ENCODE measurements at regions not wholly inside any gene's neighbourhood (a gene's known extent, or its start where the extent isn't known, plus 50 kb on each side); places are given as distances from the start of the nearest gene placed in this dataset.
"Not testable (repeated sequence)": the region's sequence is repeated elsewhere in the genome, so short reads cannot be mapped to it uniquely, and the experiment has no call there.

DNA sequence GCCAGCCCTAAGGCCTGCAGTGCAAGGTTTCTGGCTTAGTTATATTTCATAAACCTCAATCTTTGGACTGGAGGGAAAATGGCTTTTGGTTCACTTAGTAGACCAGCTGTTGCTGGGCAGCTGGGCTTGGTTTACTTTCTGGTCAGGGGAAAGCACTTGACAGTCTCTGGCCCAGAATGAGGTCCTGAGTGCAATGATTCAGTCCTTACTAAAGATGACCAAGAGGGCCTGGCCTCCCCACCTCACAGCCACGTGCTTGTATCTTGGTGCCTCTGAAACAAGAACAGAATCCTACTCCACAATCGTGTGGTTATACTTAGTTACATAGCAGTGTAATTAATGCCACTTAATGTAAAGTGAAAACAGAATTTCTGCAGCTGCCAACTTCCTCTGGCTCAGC, 325.5 kb upstream of the MEIS1 start:
- TF ChIP-seq, protein P1, sequence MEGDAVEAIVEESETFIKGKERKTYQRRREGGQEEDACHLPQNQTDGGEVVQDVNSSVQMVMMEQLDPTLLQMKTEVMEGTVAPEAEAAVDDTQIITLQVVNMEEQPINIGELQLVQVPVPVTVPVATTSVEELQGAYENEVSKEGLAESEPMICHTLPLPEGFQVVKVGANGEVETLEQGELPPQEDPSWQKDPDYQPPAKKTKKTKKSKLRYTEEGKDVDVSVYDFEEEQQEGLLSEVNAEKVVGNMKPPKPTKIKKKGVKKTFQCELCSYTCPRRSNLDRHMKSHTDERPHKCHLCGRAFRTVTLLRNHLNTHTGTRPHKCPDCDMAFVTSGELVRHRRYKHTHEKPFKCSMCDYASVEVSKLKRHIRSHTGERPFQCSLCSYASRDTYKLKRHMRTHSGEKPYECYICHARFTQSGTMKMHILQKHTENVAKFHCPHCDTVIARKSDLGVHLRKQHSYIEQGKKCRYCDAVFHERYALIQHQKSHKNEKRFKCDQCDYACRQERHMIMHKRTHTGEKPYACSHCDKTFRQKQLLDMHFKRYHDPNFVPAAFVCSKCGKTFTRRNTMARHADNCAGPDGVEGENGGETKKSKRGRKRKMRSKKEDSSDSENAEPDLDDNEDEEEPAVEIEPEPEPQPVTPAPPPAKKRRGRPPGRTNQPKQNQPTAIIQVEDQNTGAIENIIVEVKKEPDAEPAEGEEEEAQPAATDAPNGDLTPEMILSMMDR (IDR thresholded peaks at IDR 0.05; ENCODE audit: low read depth, low read length, missing control alignments): no peak
- no peak overlapping the region for H3K4me3 ChIP-seq (replicated peaks; ENCODE audit: low read depth, low read length)
- DNase-seq (ENCODE audit: extremely low read depth, low read depth): no peak

DNA sequence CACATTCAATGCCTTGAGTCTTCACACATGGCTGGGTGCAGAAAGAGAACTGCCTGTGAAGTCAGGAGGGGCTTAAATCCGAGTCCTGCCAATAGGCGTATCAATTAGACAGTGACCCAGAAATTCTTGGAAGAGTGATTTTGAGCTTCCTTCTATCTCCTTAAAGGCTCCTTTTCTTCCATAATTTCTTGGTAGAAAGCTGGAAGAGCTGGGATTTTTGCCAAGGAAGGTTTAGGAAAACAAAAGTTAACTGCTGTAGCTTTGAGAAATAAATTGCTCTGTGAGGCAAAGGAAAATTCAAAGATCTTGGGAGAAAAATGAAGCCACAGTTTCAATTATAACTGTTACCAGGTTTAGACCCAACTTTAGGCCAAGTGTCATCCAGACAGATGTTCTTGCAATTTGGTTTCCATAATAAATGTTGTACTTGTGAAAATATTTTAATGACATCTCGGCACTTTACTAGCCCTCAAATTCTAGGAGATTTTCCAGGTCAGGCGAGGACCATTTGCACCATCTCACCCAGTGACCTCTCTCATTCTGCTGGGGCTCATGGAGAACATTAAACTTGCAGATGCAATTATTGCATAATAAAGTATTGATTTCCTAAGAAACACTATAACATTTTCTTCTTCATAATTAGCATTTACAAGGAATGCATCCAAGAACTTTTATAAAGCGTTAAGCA, 329.7 kb upstream of the MEIS1 start:
- TF ChIP-seq, protein P1 (IDR thresholded peaks at IDR 0.05; ENCODE audit: low read depth, low read length, missing control alignments): no peak
- DNase-seq (ENCODE audit: extremely low read depth, low read depth): no peak
- no peak overlapping the region for H3K4me3 ChIP-seq (replicated peaks; ENCODE audit: low read depth, low read length)

DNA sequence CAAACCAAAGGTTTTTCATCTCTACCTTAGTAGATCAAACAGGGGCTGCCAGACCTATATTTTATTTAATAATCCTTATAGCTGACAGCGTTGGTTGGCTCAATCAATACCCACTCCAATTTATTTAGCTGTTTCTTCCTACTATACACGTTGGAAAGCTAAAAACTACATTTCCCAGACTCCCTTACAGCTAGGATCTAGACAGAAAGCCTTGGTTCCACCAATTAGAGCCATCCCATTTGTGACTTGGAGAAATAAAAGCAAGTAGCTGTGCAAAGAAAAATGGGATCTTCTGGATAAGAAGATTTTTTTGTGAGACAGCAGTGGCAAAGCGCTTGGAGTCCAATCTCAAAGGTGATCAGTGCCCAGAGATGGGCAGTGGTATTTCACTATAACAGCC, 331.3 kb upstream of the MEIS1 start:
- no peak overlapping the region for H3K4me3 ChIP-seq (replicated peaks; ENCODE audit: low read depth, low read length)
- DNase-seq (ENCODE audit: extremely low read depth, low read depth): no peak
- TF ChIP-seq, protein P1 (IDR thresholded peaks at IDR 0.05; ENCODE audit: low read depth, low read length, missing control alignments): no peak

DNA sequence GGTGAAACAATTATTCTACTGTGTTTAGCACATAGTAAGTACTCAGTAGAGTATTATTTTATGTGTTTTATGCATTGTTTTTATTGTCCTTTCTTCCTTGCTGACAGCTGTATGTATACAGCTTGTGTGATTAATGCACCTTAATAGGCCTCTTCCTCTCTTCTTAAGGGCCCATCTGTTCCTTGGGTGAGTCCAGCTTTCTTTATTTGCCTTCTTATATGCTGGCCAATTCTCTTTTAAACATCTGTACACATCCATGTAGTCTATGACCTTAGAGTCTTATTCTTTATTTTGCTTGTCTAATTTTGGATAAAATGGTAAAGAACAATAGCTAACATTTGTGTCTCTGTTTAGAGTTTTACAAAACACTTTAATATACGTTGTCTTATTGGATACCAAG, 333.7 kb upstream of the MEIS1 start:
- no peak overlapping the region for H3K4me3 ChIP-seq (replicated peaks; ENCODE audit: low read depth, low read length)
- no peak for DNase-seq (ENCODE audit: extremely low read depth, low read depth)
- TF ChIP-seq, protein P1 (IDR thresholded peaks at IDR 0.05; ENCODE audit: low read depth, low read length, missing control alignments): no peak

DNA sequence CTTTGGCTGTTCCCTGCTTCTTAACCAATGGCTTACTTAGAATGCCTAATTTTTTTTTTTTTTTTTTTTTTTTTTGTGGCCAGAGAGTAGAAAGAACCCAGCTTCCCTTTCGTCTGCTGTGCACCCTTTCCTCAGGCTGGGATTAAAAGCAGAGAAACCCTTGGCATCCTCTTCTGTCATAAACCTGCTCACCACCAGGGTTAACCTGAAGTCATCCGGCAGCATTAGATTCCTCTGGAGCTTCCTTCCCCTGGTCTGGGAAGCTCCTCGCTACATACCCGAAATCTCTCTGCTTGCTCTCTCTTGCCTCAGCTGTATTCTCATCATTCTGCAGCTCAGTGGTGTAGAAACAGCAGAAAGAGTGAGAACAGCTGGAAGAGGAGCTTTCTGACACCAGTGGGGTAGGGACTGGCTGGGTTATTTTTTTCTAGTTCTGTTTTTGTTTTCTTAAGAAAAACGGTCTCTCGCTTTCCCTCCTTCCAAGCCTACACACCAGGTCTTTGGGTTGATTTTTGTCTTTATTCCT, 339.0 kb upstream of the MEIS1 start:
- H3K4me3 ChIP-seq (replicated peaks; ENCODE audit: low read depth, low read length): no peak overlapping the region
- TF ChIP-seq, protein P1 (IDR thresholded peaks at IDR 0.05; ENCODE audit: low read depth, low read length, missing control alignments): no peak
- no peak for DNase-seq (ENCODE audit: extremely low read depth, low read depth)

DNA sequence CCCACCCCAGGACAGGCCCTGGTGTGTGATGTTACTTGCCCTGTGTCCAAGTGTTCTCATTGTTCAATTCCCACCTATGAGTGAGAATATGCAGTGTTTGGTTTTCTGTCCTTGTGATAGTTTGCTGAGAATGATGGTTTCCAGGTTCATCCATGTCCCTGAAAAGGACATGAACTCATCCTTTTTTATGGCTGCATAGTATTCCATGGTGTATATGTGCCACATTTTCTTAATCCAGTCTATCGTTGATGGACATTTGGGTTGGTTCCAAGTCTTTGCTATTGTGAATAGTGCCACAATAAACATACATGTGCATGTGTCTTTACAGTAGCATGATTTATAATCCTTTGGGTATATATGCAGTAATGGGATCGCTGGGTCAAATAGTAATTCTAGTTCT, 340.2 kb upstream of the MEIS1 start:
- DNase-seq (ENCODE audit: extremely low read depth, low read depth); H3K4me3 ChIP-seq (replicated peaks; ENCODE audit: low read depth, low read length): not testable (repeated sequence)

DNA sequence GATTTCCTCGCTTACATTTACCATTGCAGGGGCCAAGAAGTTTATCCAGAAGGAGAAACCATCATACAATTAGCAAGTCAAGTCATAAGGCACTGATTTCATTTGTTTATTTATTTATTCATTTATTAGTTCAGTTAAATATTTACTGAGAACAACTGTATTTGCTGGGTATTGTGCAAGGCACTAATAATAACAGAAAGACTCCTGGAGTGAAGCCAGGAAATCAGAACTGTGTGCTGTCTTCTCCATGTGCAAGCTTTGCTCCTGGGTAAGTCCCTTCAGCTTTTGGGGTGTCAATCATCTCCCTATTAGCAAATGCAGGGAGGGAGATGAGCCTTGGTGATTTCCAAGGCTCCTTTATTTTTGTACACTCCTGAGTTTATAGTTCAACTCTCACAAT, 341.6 kb upstream of the MEIS1 start:
- TF ChIP-seq, protein P1 (IDR thresholded peaks at IDR 0.05; ENCODE audit: low read depth, low read length, missing control alignments): no peak
- H3K4me3 ChIP-seq (replicated peaks; ENCODE audit: low read depth, low read length): no peak overlapping the region
- DNase-seq (ENCODE audit: extremely low read depth, low read depth): no peak

Data from HFF-Myc (cell line).